ENCODE measurements at regions not wholly inside any gene's neighbourhood (a gene's known extent, or its start where the extent isn't known, plus 50 kb on each side); places are given as distances from the start of the nearest gene placed in this dataset.
A peak's percentile ranks its signal among the peaks of the same experiment; 100 is the strongest.
"Not testable (repeated sequence)": the region's sequence is repeated elsewhere in the genome, so short reads cannot be mapped to it uniquely, and the experiment has no call there.

DNA sequence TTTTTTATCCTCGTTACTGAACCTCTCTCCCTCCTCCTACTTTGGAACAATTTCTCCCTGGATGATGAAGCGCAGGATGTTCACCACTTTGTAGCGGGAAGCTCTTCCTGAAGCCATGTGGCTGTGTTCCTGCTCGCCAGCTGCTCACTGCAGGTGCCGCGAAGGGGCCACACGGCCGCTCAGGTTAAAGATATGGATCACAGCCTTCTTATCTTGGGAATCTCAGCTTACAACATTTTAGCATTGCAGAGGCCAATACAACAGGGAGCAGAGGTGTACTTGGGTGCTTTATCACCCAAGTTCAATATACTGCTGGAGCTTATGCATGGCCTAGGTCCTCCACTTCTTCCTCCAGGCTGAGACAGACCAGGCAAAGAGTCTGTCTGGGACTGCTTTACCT, 201.2 kb upstream of the G2E3 start:
- Histone ChIP-seq H3K27ac (ENCODE audit: low read depth in 1 of 3, low read length in 2 of 3) (no peak overlapping the region), H3K36me3 (ENCODE audit: control insufficient read depth in 3 of 3, insufficient read depth in 2 of 3, low read depth in 1 of 3, low read length in 3 of 3) (no peaks in the 10 kb centered on the region), H3K9me3 (ENCODE audit: control insufficient read depth in 2 of 2, insufficient read depth in 1 of 2, low read depth in 1 of 2, low read length in 1 of 2) (no peaks in the 10 kb centered on the region), H3K27me3 (ENCODE audit: control insufficient read depth in 3 of 3, insufficient read depth in 3 of 3, low read length in 3 of 3) (no peaks in the 10 kb centered on the region), H3K4me3 (ENCODE audit: low read depth in 1 of 3, low read length in 3 of 3) (no peak overlapping the region), H3K4me1 (ENCODE audit: control insufficient read depth in 3 of 3, insufficient read depth in 2 of 3, low read depth in 1 of 3, low read length in 2 of 3) (no peaks in the 10 kb centered on the region)
- WGBS, 3 donors = 93 to 94% (median 93%) methylated on average over 8 of the region's 8 CpGs
- FAIRE-seq = no peak
- DNase-seq = no peak

DNA sequence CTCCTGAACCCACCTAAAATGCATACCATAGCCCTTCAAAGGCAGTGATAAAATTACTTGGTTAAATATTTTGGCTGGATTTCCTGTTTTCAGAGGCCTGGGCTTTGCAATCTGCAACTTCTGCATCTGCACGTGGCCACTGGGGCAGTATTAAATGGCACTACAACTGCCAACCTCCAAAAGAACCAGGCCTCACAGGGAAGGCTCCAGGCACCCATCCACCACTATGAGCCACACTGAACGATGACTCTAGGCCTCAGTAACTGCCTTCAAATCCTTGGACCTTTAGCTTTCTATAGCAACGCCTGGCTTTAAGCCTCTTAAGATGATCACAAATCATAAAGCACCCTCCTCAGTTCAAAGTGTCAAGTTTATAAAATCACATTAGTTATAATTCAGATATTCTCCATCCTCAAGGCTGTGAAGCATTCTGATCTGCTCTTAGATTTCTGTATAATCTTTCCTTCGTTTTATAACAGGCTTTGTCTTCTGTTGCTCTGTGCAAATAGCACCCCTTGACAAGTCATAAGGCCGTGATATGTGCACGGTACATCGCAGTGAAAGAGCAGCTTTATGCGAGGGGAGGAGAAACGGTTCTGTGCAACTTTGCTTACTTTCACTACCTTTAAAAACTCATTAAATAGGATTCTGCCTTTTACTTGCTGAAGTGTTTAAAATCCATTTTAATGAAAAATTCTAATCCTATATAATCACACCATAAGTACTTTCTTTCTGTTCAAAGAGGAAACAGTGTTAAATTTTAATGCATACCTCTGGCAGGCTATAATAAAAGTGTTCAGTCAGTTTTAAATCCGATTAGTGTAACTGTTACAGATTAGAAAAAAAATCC, 196.4 kb upstream of the G2E3 start:
- Histone ChIP-seq H3K27ac (ENCODE audit: low read depth in 1 of 3, low read length in 2 of 3) (no peak overlapping the region), H3K9me3 (ENCODE audit: control insufficient read depth in 2 of 2, insufficient read depth in 1 of 2, low read depth in 1 of 2, low read length in 1 of 2) (no peaks in the 10 kb centered on the region), H3K4me3 (ENCODE audit: low read depth in 1 of 3, low read length in 3 of 3) (no peak overlapping the region), H3K36me3 (ENCODE audit: control insufficient read depth in 3 of 3, insufficient read depth in 2 of 3, low read depth in 1 of 3, low read length in 3 of 3) (no peaks in the 10 kb centered on the region), H3K27me3 (ENCODE audit: control insufficient read depth in 3 of 3, insufficient read depth in 3 of 3, low read length in 3 of 3) (no peaks in the 10 kb centered on the region), H3K4me1 (ENCODE audit: control insufficient read depth in 3 of 3, insufficient read depth in 2 of 3, low read depth in 1 of 3, low read length in 2 of 3) (no peaks in the 10 kb centered on the region)
- DNase-seq (no peak), FAIRE-seq (no peak)
- 60 to 71% (median 61%) methylated on average over 10 of the region's 10 CpGs for WGBS, 3 donors

DNA sequence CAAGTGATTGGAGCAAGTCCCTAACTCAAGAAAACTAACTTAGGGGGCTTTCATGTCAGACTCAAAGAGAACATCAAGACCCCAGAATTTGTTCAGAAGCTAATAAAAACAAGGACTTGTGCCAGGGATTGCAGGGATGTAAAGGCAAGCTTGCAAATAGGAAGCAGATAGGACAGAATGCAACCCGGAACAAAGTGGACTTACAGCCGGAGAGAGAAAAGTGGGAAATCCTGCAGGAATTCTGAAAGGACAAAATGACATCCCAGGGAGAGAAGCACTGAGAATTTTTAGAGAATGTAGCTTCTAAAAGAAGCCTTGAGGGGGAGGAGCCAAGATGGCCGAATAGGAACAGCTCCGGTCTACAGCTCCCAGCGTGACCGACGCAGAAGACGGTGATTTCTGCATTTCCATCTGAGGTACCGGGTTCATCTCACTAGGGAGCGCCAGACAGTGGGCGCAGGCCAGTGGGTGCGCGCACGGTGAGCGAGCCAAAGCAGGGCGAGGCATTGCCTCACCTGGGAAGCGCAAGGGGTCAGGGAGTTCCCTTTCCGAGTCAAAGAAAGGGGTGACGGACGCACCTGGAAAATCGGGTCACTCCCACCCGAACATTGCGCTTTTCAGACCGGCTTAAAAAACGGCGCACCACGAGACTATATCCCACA, 195.6 kb upstream of the G2E3 start:
- H3K4me3 ChIP-seq (ENCODE audit: low read depth in 1 of 3, low read length in 3 of 3); DNase-seq; FAIRE-seq; H3K4me1 ChIP-seq (ENCODE audit: control insufficient read depth in 3 of 3, insufficient read depth in 2 of 3, low read depth in 1 of 3, low read length in 2 of 3); H3K27ac ChIP-seq (ENCODE audit: low read depth in 1 of 3, low read length in 2 of 3); H3K36me3 ChIP-seq (ENCODE audit: control insufficient read depth in 3 of 3, insufficient read depth in 2 of 3, low read depth in 1 of 3, low read length in 3 of 3); H3K27me3 ChIP-seq (ENCODE audit: control insufficient read depth in 3 of 3, insufficient read depth in 3 of 3, low read length in 3 of 3); H3K9me3 ChIP-seq (ENCODE audit: control insufficient read depth in 2 of 2, insufficient read depth in 1 of 2, low read depth in 1 of 2, low read length in 1 of 2): not testable (repeated sequence)
- 92 to 97% (median 94%) methylated on average over 14 to 20 of the region's 27 CpGs for WGBS, 3 donors

DNA sequence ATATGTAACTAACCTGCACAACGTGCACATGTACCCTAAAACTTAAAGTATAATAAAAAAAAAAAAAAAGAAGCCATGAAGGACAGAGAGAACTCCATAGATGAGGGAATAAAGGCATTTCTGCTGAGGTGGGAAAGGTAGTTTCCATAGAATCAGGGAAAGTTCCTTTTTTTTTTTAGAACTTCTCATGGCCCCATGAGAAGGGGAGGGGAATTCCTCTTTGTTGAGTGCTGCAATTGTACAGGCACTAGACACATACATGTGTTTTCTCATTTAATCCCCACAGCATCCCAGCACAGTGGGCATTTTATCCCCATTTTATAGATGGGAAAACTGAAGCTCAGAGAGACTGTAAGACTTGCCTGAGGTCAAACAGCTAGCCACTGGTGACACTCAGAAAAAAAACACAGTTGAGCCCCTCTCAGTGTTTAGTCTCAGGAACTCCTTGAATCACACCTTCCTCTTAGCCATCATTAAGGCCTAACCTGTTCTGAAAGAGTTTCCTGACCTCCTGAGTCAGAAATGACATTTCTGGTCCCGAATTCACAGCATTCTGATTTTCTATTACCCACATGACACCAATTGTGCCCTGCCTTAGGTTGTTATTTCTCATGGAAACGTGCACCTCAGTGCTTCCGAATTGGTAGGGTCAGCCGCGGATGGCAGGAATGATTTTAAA, 189.3 kb upstream of the G2E3 start:
- Histone ChIP-seq H3K27me3 (ENCODE audit: control insufficient read depth in 3 of 3, insufficient read depth in 3 of 3, low read length in 3 of 3) (no peaks in the 10 kb centered on the region), H3K4me3 (ENCODE audit: low read depth in 1 of 3, low read length in 3 of 3) (no peak overlapping the region), H3K4me1 (ENCODE audit: control insufficient read depth in 3 of 3, insufficient read depth in 2 of 3, low read depth in 1 of 3, low read length in 2 of 3) (no peaks in the 10 kb centered on the region), H3K27ac (ENCODE audit: low read depth in 1 of 3, low read length in 2 of 3) (no peak overlapping the region), H3K9me3 (ENCODE audit: control insufficient read depth in 2 of 2, insufficient read depth in 1 of 2, low read depth in 1 of 2, low read length in 1 of 2) (no peaks in the 10 kb centered on the region), H3K36me3 (ENCODE audit: control insufficient read depth in 3 of 3, insufficient read depth in 2 of 3, low read depth in 1 of 3, low read length in 3 of 3) (no peaks in the 10 kb centered on the region)
- DNase-seq (no peak), FAIRE-seq (no peak)
- 76 to 79% (median 78%) methylated on average over 5 to 6 of the region's 6 CpGs for WGBS, 3 donors

DNA sequence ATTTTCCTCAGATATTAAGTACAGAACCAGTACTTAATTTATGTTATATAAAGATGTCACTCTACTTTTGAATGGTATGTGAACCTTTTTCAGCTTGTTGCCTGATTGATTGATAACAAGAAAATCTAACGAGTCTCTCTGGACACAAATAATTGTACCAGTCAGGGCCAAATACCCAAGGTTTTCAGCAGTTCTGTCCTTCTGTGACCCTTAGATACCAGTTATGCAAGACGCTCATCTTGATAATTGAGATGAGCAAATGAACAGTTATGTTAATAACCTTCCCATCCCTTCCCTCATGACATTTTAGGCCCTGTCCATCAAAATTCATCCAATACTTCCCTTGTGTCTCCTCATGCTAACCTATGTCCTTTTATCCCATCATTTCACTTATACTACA, 185.9 kb upstream of the G2E3 start:
- Histone ChIP-seq H3K4me1 (ENCODE audit: control insufficient read depth in 3 of 3, insufficient read depth in 2 of 3, low read depth in 1 of 3, low read length in 2 of 3) (no peaks in the 10 kb centered on the region), H3K9me3 (ENCODE audit: control insufficient read depth in 2 of 2, insufficient read depth in 1 of 2, low read depth in 1 of 2, low read length in 1 of 2) (no peaks in the 10 kb centered on the region), H3K36me3 (ENCODE audit: control insufficient read depth in 3 of 3, insufficient read depth in 2 of 3, low read depth in 1 of 3, low read length in 3 of 3) (no peaks in the 10 kb centered on the region), H3K27me3 (ENCODE audit: control insufficient read depth in 3 of 3, insufficient read depth in 3 of 3, low read length in 3 of 3) (no peaks in the 10 kb centered on the region), H3K27ac (ENCODE audit: low read depth in 1 of 3, low read length in 2 of 3) (no peak overlapping the region), H3K4me3 (ENCODE audit: low read depth in 1 of 3, low read length in 3 of 3) (no peak overlapping the region)
- DNase-seq = no peak
- no peak for FAIRE-seq
- 79 to 85% (median 84%) methylated on average over 2 of the region's 2 CpGs for WGBS, 3 donors

DNA sequence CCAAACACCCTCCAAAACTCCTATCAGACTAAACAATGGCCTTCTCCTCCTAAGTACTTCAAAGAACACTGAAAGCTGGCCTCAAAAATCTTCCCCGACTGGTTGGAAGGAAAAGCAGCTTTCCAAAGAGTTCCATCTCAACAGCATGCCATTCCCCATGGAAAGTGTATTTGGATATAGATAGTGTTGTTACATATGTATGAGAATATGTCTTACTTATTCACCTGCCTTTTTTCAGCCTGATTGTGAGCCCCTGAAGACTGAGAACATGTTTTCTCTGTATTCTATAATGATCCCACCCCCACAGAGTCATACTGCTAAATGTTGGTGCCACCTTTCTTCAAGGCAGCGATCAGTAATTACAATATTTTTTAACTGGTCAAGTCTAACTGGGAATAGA, 185.4 kb upstream of the G2E3 start:
- DNase-seq = no peak
- Histone ChIP-seq H3K4me1 (ENCODE audit: control insufficient read depth in 3 of 3, insufficient read depth in 2 of 3, low read depth in 1 of 3, low read length in 2 of 3) (no peaks in the 10 kb centered on the region), H3K9me3 (ENCODE audit: control insufficient read depth in 2 of 2, insufficient read depth in 1 of 2, low read depth in 1 of 2, low read length in 1 of 2) (no peaks in the 10 kb centered on the region), H3K36me3 (ENCODE audit: control insufficient read depth in 3 of 3, insufficient read depth in 2 of 3, low read depth in 1 of 3, low read length in 3 of 3) (no peaks in the 10 kb centered on the region), H3K27me3 (ENCODE audit: control insufficient read depth in 3 of 3, insufficient read depth in 3 of 3, low read length in 3 of 3) (no peaks in the 10 kb centered on the region), H3K4me3 (ENCODE audit: low read depth in 1 of 3, low read length in 3 of 3) (no peak overlapping the region), H3K27ac (ENCODE audit: low read depth in 1 of 3, low read length in 2 of 3) (no peak overlapping the region)
- FAIRE-seq = no peak
- 69 to 81% (median 72%) methylated on average over 2 of the region's 2 CpGs for WGBS, 3 donors

DNA sequence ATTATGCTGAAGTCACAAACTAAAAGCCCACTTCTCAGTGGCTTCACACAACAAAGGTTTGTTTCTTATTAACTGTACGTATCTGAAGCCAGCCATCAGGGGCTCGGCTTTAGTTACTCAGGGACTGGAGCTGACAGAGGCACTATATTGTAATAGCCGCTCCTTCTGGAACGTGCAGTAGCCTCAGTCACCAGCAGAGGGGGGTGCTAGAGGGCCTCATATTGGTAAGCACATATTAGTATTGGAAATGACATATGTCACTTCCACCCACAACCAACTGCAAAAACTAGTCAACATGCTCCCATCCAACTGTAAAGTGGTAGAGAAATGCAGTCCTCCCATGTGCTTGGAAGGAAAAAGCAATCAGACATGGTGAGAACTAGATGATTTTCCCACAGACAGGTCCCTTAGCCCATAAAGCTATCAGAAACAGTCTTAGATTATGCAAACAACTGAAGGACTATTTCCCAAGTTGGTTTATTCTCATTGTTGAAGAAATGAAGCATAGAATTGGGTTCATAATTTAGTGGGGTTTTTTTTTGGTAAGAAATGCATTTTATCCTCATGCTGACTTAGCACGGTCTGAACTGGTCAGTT, 183.6 kb upstream of the G2E3 start:
- DNase-seq (peak; percentile 45 to 56), FAIRE-seq (no peak)
- H3K4me1 ChIP-seq (ENCODE audit: control insufficient read depth in 3 of 3, insufficient read depth in 2 of 3, low read depth in 1 of 3, low read length in 2 of 3) = no peaks in the 10 kb centered on the region
- 26 to 36% (median 28%) methylated on average over 5 of the region's 5 CpGs for WGBS, 3 donors
- H3K9me3 ChIP-seq (ENCODE audit: control insufficient read depth in 2 of 2, insufficient read depth in 1 of 2, low read depth in 1 of 2, low read length in 1 of 2) = no peaks in the 10 kb centered on the region
- no peak overlapping the region for H3K4me3 ChIP-seq (ENCODE audit: low read depth in 1 of 3, low read length in 3 of 3)
- H3K27ac ChIP-seq (ENCODE audit: low read depth in 1 of 3, low read length in 2 of 3) = no peak overlapping the region
- no peaks in the 10 kb centered on the region for H3K36me3 ChIP-seq (ENCODE audit: control insufficient read depth in 3 of 3, insufficient read depth in 2 of 3, low read depth in 1 of 3, low read length in 3 of 3)
- no peaks in the 10 kb centered on the region for H3K27me3 ChIP-seq (ENCODE audit: control insufficient read depth in 3 of 3, insufficient read depth in 3 of 3, low read length in 3 of 3)

DNA sequence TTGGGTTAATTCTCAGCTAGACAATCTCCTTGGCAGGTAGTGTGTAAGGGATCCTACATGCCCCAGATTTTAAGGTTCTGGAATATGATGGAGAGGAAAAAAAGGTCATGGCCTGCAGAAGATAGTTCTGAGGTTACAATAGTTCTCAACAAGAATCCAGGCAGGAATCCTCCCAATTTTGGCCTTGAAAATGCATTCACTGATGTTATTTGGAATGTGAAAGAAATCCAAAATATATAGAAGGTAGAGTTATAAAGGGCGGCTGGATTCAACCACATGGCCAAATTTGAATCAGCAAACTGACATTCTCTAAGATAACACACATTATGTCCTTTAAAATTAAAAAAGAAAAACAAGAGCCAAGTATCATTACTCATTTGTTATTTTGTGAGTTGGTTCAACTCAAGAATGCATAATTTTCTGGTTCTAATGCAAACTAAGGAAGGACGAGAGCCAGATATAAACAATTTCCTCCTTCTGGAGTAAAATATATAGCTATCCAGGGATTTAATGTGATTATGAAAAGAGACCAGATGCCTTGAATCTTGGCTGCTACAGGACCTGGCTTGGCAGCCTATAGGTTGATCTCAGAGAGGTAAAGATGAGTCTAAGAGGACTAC, 177.0 kb upstream of the G2E3 start:
- no peak for FAIRE-seq
- 66 to 87% (median 80%) methylated on average over 2 of the region's 2 CpGs for WGBS, 3 donors

More for the DNA sequence above, 177.0 kb upstream of the G2E3 start:
- Histone ChIP-seq H3K36me3 (ENCODE audit: control insufficient read depth in 3 of 3, insufficient read depth in 2 of 3, low read depth in 1 of 3, low read length in 3 of 3) (no peaks in the 10 kb centered on the region), H3K4me3 (ENCODE audit: low read depth in 1 of 3, low read length in 3 of 3) (no peak overlapping the region), H3K9me3 (ENCODE audit: control insufficient read depth in 2 of 2, insufficient read depth in 1 of 2, low read depth in 1 of 2, low read length in 1 of 2) (no peaks in the 10 kb centered on the region), H3K4me1 (ENCODE audit: control insufficient read depth in 3 of 3, insufficient read depth in 2 of 3, low read depth in 1 of 3, low read length in 2 of 3) (no peaks in the 10 kb centered on the region), H3K27me3 (ENCODE audit: control insufficient read depth in 3 of 3, insufficient read depth in 3 of 3, low read length in 3 of 3) (no peaks in the 10 kb centered on the region), H3K27ac (ENCODE audit: low read depth in 1 of 3, low read length in 2 of 3) (no peak overlapping the region)
- DNase-seq = no peak
